ENCODE measurements at regions not wholly inside any gene's neighbourhood (a gene's known extent, or its start where the extent isn't known, plus 50 kb on each side); places are given as distances from the start of the nearest gene placed in this dataset.
A peak's percentile ranks its signal among the peaks of the same experiment; 100 is the strongest.

GRCh38 chr9:105835721-105836120 lies 141.4 kb downstream of the TMEM38B start:
- Histone ChIP-seq H3K79me2 (ENCODE audit: low read depth) (no peaks in the 10 kb centered on the region), H3K4me1 (peaks cover 8% of the 10 kb centered on the region), H3K9me3 (ENCODE audit: low read depth) (no peaks in the 10 kb centered on the region), H4K20me1 (ENCODE audit: low read depth) (no peaks in the 10 kb centered on the region), H2AFZ (replicated peaks) (no peak overlapping the region), H3K4me3 (no peak overlapping the region), H3K4me2 (no peak overlapping the region), H3K27me3 (no peaks in the 10 kb centered on the region), H3K9ac (no peak overlapping the region), H3K36me3 (no peaks in the 10 kb centered on the region), H3K27ac (no peak overlapping the region), H3F3A (ENCODE audit: low read depth) (no peaks in the 10 kb centered on the region)
- Mint-ChIP-seq H3K27me3 (ENCODE audit: insufficient read depth, low read depth) (peaks cover 2% of the 10 kb centered on the region), H3K4me1 (peaks cover 33% of the 10 kb centered on the region), H3K9me3 (no peaks in the 10 kb centered on the region), H3K4me3 (no peak overlapping the region), H3K36me3 (no peaks in the 10 kb centered on the region), H3K27ac (peak overlapping the region; percentile 4)
- TF ChIP-seq EZH2 (IDR thresholded peaks at IDR 0.05) (no peak), EZH2phosphoT487 (IDR thresholded peaks at IDR 0.05) (no peak)
- TF ChIP-seq, protein P1, sequence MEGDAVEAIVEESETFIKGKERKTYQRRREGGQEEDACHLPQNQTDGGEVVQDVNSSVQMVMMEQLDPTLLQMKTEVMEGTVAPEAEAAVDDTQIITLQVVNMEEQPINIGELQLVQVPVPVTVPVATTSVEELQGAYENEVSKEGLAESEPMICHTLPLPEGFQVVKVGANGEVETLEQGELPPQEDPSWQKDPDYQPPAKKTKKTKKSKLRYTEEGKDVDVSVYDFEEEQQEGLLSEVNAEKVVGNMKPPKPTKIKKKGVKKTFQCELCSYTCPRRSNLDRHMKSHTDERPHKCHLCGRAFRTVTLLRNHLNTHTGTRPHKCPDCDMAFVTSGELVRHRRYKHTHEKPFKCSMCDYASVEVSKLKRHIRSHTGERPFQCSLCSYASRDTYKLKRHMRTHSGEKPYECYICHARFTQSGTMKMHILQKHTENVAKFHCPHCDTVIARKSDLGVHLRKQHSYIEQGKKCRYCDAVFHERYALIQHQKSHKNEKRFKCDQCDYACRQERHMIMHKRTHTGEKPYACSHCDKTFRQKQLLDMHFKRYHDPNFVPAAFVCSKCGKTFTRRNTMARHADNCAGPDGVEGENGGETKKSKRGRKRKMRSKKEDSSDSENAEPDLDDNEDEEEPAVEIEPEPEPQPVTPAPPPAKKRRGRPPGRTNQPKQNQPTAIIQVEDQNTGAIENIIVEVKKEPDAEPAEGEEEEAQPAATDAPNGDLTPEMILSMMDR (IDR thresholded peaks at IDR 0.05): no peak
- DNase-seq (ENCODE audit: low spot score): no peak

DNA sequence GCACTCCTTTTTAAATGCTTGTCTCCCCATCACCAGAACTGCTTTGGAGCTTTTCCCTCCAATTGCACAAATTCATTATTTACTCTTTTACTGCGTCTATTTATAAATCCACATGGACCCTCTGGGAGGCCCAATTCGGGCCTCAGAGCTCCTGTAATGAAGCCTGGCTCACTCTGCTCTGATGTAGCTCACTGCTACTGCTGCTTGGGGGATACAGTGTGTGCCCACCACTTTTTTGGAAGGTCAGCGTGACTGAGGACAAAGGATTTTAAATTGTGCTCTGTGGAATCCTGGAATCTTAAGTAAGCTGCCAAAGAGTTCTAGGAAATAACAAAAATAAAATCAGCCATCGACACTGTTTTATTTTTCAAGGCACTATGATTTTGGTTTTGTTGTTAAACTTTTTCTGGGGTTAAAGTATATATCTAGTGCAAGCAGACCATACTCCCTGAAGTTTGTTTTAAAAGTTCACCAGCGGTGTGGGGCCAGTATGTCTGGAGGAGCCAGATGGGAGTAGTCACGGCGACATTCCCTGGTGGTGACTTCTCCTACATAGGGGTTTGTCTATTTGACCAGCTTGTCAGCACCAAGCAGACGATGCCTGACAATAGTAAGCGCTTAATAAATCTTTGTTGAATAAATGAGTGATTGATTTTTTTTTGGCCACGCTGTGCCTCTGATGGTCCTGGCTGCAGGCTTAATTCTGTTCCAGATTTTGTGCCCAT lies 142.8 kb downstream of the TMEM38B start:
- H3K4me3 ChIP-seq: no peak overlapping the region
- H3K4me1 ChIP-seq: peaks cover 8% of the 10 kb centered on the region
- H3K9ac ChIP-seq: no peak overlapping the region
- H3K4me3 Mint-ChIP-seq: no peak overlapping the region
- H3K79me2 ChIP-seq (ENCODE audit: low read depth): no peaks in the 10 kb centered on the region
- no peak overlapping the region for H3K27ac ChIP-seq
- TF ChIP-seq, protein P1 (IDR thresholded peaks at IDR 0.05): no peak
- no peak for TF ChIP-seq EZH2 (IDR thresholded peaks at IDR 0.05)
- TF ChIP-seq EZH2phosphoT487 (IDR thresholded peaks at IDR 0.05): no peak
- no peaks in the 10 kb centered on the region for H4K20me1 ChIP-seq (ENCODE audit: low read depth)
- H3K27me3 ChIP-seq: no peaks in the 10 kb centered on the region
- H3F3A ChIP-seq (ENCODE audit: low read depth): no peaks in the 10 kb centered on the region
- no peaks in the 10 kb centered on the region for H3K9me3 ChIP-seq (ENCODE audit: low read depth)
- no peaks in the 10 kb centered on the region for H3K36me3 ChIP-seq
- no peaks in the 10 kb centered on the region for H3K36me3 Mint-ChIP-seq
- H3K27me3 Mint-ChIP-seq (ENCODE audit: insufficient read depth, low read depth): peaks cover 2% of the 10 kb centered on the region
- no peak overlapping the region for H2AFZ ChIP-seq (replicated peaks)
- H3K4me1 Mint-ChIP-seq: peaks cover 33% of the 10 kb centered on the region
- H3K9me3 Mint-ChIP-seq: no peaks in the 10 kb centered on the region
- H3K4me2 ChIP-seq: no peak overlapping the region
- DNase-seq (ENCODE audit: low spot score): no peak
- H3K27ac Mint-ChIP-seq: peak overlapping the region; percentile 25

DNA sequence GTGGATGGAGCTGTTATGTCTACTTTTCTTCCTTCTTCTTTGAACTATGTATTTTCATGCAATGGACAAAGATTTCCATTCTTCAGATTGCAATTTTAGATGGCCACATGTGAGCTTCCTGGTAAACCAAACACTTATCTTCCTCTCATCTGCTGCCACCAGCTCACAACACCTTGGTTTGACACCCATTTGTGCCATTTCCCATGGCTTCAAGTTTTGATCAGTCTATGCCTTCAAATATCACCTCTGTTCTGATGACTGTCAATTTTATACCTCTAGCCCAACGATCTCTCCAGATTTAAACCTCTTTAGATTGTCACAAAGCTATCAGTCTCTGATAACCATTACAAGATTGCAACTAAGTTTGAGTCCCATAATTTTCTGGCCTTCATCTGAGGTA lies 147.2 kb downstream of the TMEM38B start:
- H3K9ac ChIP-seq: no peak overlapping the region

More for the DNA sequence above, 147.2 kb downstream of the TMEM38B start:
- peaks cover 1% of the 10 kb centered on the region for H3K36me3 Mint-ChIP-seq
- H3K27me3 Mint-ChIP-seq (ENCODE audit: insufficient read depth, low read depth): peaks cover 2% of the 10 kb centered on the region
- no peak for DNase-seq (ENCODE audit: low spot score)
- no peak overlapping the region for H3K4me3 Mint-ChIP-seq
- H3K27ac Mint-ChIP-seq: no peak overlapping the region
- Histone ChIP-seq H3K79me2 (ENCODE audit: low read depth) (no peaks in the 10 kb centered on the region), H2AFZ (replicated peaks) (no peak overlapping the region), H4K20me1 (ENCODE audit: low read depth) (no peaks in the 10 kb centered on the region), H3K27me3 (no peaks in the 10 kb centered on the region), H3K4me2 (no peak overlapping the region), H3K9me3 (ENCODE audit: low read depth) (no peaks in the 10 kb centered on the region), H3F3A (ENCODE audit: low read depth) (no peaks in the 10 kb centered on the region), H3K4me3 (no peak overlapping the region), H3K27ac (no peak overlapping the region), H3K4me1 (peaks cover 8% of the 10 kb centered on the region), H3K36me3 (no peaks in the 10 kb centered on the region)
- peaks cover 3% of the 10 kb centered on the region for H3K9me3 Mint-ChIP-seq
- peaks cover 13% of the 10 kb centered on the region for H3K4me1 Mint-ChIP-seq
- TF ChIP-seq, protein P1 (IDR thresholded peaks at IDR 0.05): no peak
- TF ChIP-seq EZH2 (IDR thresholded peaks at IDR 0.05): no peak
- TF ChIP-seq EZH2phosphoT487 (IDR thresholded peaks at IDR 0.05): no peak

All from neural progenitor cell (in vitro differentiated cells).